Astrocyte (in vitro differentiated cells and primary cell): ENCODE measurements at regions not wholly inside any gene's neighbourhood (a gene's known extent, or its start where the extent isn't known, plus 50 kb on each side); places are given as distances from the start of the nearest gene placed in this dataset.

Source experiments
- DNase-seq: peaks from one replicate; pipeline ENCODE4 v3.0.0-alpha.2; 2010; ENCODE audit warnings: low read depth
- FAIRE-seq: peaks from 2 replicates; lab custom pipeline; 2011; peaks lifted over from hg19 to GRCh38; lab: Jason Lieb, UNC
- H2AFZ ChIP-seq: 2 replicates; pipeline ENCODE4 v1.6.0; 2012; ENCODE audit warnings: low read depth, low read length, inconsistent platforms
- H3K27ac ChIP-seq: 2 replicates; pipeline ENCODE4 v1.5.1; 2011; ENCODE audit warnings: low read depth, low read length, inconsistent platforms
- H3K27me3 ChIP-seq: 2 replicates; pipeline ENCODE4 v1.6.0; 2011; ENCODE audit warnings: low read length, inconsistent platforms; ENCODE audit not compliant: insufficient read depth
- H3K36me3 ChIP-seq: 2 replicates; pipeline ENCODE4 v1.5.1; 2011; ENCODE audit warnings: low read length, inconsistent platforms; ENCODE audit not compliant: insufficient read depth
- H3K4me1 ChIP-seq: 2 replicates; pipeline ENCODE4 v1.5.1; 2011; ENCODE audit warnings: low read length, inconsistent platforms; ENCODE audit not compliant: insufficient read depth
- H3K4me2 ChIP-seq: 2 replicates; pipeline ENCODE4 v1.6.0; 2012; ENCODE audit warnings: low read length, inconsistent platforms
- H3K4me3 ChIP-seq: 2 replicates; pipeline ENCODE4 v1.5.1; 2011; ENCODE audit warnings: low read depth, mild to moderate bottlenecking, low read length, inconsistent platforms; ENCODE audit not compliant: insufficient read depth
- H3K79me2 ChIP-seq: 2 replicates; pipeline ENCODE4 v1.6.0; 2012; ENCODE audit warnings: mild to moderate bottlenecking, low read length, inconsistent platforms; ENCODE audit not compliant: insufficient read depth
- H3K9ac ChIP-seq: 2 replicates; pipeline ENCODE4 v1.6.0; 2012; ENCODE audit warnings: mild to moderate bottlenecking, low read length, inconsistent platforms
- H3K9me3 ChIP-seq: 2 replicates; pipeline ENCODE4 v1.5.1; 2012; ENCODE audit warnings: low read depth, mild to moderate bottlenecking, low read length, inconsistent platforms; ENCODE audit not compliant: insufficient read depth
- H4K20me1 ChIP-seq: 2 replicates; pipeline ENCODE4 v1.6.0; 2012; ENCODE audit warnings: low read length, inconsistent platforms; ENCODE audit not compliant: insufficient read depth
- H3K27ac Mint-ChIP-seq: one replicate; pipeline ENCODE4 v1.8.0; 2021; ENCODE audit warnings: mild to moderate bottlenecking, mixed read lengths; ENCODE audit not compliant: unreplicated experiment
- H3K27me3 Mint-ChIP-seq: one replicate; pipeline ENCODE4 v1.8.0; 2021; ENCODE audit warnings: low read depth, mixed read lengths; ENCODE audit not compliant: unreplicated experiment
- H3K36me3 Mint-ChIP-seq: one replicate; pipeline ENCODE4 v1.8.0; 2021; ENCODE audit warnings: low read depth, mixed read lengths; ENCODE audit not compliant: unreplicated experiment
- H3K4me1 Mint-ChIP-seq: one replicate; pipeline ENCODE4 v1.8.0; 2021; ENCODE audit warnings: low read depth, mixed read lengths; ENCODE audit not compliant: unreplicated experiment
- H3K4me3 Mint-ChIP-seq: one replicate; pipeline ENCODE4 v1.8.0; 2021; ENCODE audit warnings: mild to moderate bottlenecking, moderate library complexity, mixed read lengths; ENCODE audit not compliant: unreplicated experiment
- H3K9me3 Mint-ChIP-seq: one replicate; pipeline ENCODE4 v1.8.0; 2021; ENCODE audit warnings: mild to moderate bottlenecking, mixed read lengths; ENCODE audit not compliant: unreplicated experiment
- EZH2 ChIP-seq: IDR thresholded peaks from 2 replicates; pipeline ENCODE4 v1.6.1; 2012; ENCODE audit warnings: mild to moderate bottlenecking, low read length, inconsistent platforms; ENCODE audit not compliant: insufficient read depth
- TF ChIP-seq, protein P1 (sequence below): IDR thresholded peaks from 2 replicates; pipeline ENCODE4 v1.5.1; 2011; ENCODE audit warnings: low read depth, mild to moderate bottlenecking, inconsistent platforms, low read length, moderate library complexity; ENCODE audit not compliant: insufficient read depth

DNA sequence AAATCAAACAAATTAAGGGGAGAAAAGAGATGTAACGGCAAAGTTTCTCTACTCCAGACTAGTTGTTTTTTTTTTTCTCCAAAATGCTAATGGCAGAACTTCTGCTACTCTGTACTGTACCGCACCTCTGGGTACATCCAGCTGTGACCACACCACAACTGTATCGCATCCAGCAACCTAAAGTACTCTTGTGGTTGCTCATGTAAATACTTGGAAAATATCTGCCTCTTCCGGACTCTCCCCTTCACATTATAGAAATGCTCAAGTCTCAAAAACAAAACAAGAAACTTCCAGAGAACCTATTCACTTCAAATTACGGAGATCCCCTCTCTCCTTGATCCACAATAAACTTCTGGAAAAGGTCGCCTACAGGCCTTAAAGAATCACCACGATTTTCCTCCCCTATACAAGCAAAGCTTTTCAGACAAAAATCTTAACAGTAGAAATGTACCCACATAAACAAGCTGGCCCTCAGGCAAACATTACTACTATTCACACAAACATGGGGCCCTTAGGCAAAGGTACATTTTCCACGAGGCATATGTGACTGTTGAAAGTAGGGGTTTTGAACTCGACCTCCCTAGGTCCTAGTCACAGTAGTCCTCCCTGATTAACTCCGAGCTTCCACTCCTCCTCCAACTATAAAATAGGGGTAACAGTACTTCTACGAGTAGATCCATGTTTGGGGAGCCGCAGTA, 222.9 kb upstream of the MKLN1 start:
- H3K9me3 ChIP-seq = no peaks in the 10 kb centered on the region
- DNase-seq = no peak
- H3K27me3 ChIP-seq = no peaks in the 10 kb centered on the region
- Mint-ChIP-seq H3K4me1 (peaks cover 32% of the 10 kb centered on the region), H3K4me3 (peak overlapping the region; percentile 93), H3K9me3 (no peaks in the 10 kb centered on the region), H3K27me3 (no peaks in the 10 kb centered on the region), H3K36me3 (peaks cover 14% of the 10 kb centered on the region), H3K27ac (peak overlapping the region; percentile 72)
- H3K4me2 ChIP-seq = peak overlapping the region; percentile 85
- peak overlapping the region; percentile 57 for H3K4me3 ChIP-seq
- H4K20me1 ChIP-seq = peaks cover 33% of the 10 kb centered on the region
- peaks cover 25% of the 10 kb centered on the region for H3K4me1 ChIP-seq
- H3K36me3 ChIP-seq = no peaks in the 10 kb centered on the region
- FAIRE-seq = no peak
- no peak overlapping the region for H2AFZ ChIP-seq
- peak overlapping the region; percentile 72 for H3K9ac ChIP-seq
- H3K27ac ChIP-seq = no peak overlapping the region
- peaks cover 5% of the 10 kb centered on the region for H3K79me2 ChIP-seq
- no peak for TF ChIP-seq EZH2
- TF ChIP-seq, protein P1, sequence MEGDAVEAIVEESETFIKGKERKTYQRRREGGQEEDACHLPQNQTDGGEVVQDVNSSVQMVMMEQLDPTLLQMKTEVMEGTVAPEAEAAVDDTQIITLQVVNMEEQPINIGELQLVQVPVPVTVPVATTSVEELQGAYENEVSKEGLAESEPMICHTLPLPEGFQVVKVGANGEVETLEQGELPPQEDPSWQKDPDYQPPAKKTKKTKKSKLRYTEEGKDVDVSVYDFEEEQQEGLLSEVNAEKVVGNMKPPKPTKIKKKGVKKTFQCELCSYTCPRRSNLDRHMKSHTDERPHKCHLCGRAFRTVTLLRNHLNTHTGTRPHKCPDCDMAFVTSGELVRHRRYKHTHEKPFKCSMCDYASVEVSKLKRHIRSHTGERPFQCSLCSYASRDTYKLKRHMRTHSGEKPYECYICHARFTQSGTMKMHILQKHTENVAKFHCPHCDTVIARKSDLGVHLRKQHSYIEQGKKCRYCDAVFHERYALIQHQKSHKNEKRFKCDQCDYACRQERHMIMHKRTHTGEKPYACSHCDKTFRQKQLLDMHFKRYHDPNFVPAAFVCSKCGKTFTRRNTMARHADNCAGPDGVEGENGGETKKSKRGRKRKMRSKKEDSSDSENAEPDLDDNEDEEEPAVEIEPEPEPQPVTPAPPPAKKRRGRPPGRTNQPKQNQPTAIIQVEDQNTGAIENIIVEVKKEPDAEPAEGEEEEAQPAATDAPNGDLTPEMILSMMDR = no peak

DNA sequence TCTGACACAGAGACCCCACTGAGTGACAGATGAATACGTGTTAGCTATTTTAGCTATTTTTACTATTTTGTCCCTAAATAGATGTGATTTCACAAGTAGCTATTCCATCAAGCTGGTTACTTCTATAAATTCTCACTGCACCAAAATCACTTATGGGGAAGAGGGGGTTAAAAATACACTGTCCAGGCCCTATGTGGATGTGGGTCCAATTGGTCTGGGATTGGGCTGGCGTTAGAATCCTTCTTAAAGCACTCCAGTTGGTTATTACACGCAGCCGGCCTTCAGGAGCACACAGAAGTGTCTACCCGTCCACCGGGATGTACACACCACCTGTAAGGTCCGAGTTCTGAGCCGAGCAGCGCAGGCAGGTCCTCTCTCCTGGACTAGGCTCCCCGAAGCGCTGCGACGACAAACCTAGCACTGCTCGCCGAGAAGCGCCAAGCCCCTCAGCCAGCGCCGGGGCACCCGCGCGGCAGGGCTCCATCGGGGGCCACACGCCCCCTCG, 222.3 kb upstream of the MKLN1 start:
- Histone ChIP-seq H4K20me1 (peaks cover 33% of the 10 kb centered on the region), H3K79me2 (peaks cover 5% of the 10 kb centered on the region), H3K4me1 (peaks cover 29% of the 10 kb centered on the region), H3K9me3 (no peaks in the 10 kb centered on the region), H3K4me3 (peak overlapping the region; percentile 57), H3K9ac (peak overlapping the region; percentile 72), H2AFZ (peak overlapping the region; percentile 47), H3K27ac (no peak overlapping the region), H3K27me3 (no peaks in the 10 kb centered on the region), H3K4me2 (peak overlapping the region; percentile 85), H3K36me3 (no peaks in the 10 kb centered on the region)
- Mint-ChIP-seq H3K9me3 (no peaks in the 10 kb centered on the region), H3K36me3 (peaks cover 14% of the 10 kb centered on the region), H3K27me3 (no peaks in the 10 kb centered on the region), H3K27ac (peak overlapping the region; percentile 89), H3K4me3 (peak overlapping the region; percentile 93), H3K4me1 (peaks cover 33% of the 10 kb centered on the region)
- FAIRE-seq = no peak
- TF ChIP-seq EZH2 = no peak
- TF ChIP-seq, protein P1 = no peak
- no peak for DNase-seq
